Erythroblast (primary cell): ENCODE measurements at regions not wholly inside any gene's neighbourhood (a gene's known extent, or its start where the extent isn't known, plus 50 kb on each side); places are given as distances from the start of the nearest gene placed in this dataset.

ENCODE experiments used
- GATA1 ChIP-seq: IDR thresholded peaks from 2 replicates; pipeline ENCODE4 v1.6.1; 2011; ENCODE audit warnings: low read depth, mild to moderate bottlenecking, control low read depth, low read length, moderate library complexity
- POLR2A ChIP-seq: IDR thresholded peaks from 2 replicates; pipeline ENCODE4 v1.6.1; 2011; ENCODE audit warnings: mild to moderate bottlenecking, low read length

DNA sequence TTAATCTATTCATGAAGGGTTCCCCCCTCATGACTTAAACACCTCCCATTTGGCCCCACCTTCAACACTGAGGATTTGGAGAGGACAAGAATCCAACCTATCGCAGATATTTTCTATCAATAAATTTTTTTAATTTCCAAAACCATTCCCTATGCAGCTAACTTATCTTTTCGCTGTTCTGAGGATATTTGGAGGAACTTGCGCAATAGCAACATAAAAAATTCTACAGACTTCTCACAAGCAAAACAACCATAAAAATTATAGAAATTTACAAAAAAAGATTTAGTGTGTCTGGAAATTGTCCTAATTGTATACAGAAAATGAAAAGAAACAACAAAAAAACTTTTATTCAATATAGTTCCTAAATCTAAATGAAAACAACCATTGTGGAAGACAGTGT is 1472.7 kb upstream of the ZEB2 start:
- TF ChIP-seq POLR2A, result no peak
- no peak for TF ChIP-seq GATA1
